ENCODE measurements at regions not wholly inside any gene's neighbourhood (a gene's known extent, or its start where the extent isn't known, plus 50 kb on each side); places are given as distances from the start of the nearest gene placed in this dataset.
A peak's percentile ranks its signal among the peaks of the same experiment; 100 is the strongest.

- Histone ChIP-seq H4K91ac (ENCODE audit: insufficient read depth, low read depth, low read length) (no peak overlapping the region), H3K23ac (ENCODE audit: low read depth, low read length) (no peak overlapping the region), H3K14ac (replicated peaks; ENCODE audit: low read depth, low read length) (no peak overlapping the region), H2BK15ac (ENCODE audit: low read depth, low read length) (no peak overlapping the region), H4K20me1 (ENCODE audit: insufficient read depth, low read length) (no peaks in the 10 kb centered on the region), H3K79me1 (ENCODE audit: low read depth in 1 of 2, low read length in 2 of 2) (no peaks in the 10 kb centered on the region), H3K4ac (ENCODE audit: low read depth, low read length) (no peak overlapping the region), H3K56ac (ENCODE audit: extremely low read depth, insufficient read depth, low read length) (no peak overlapping the region), H3K9me3 (ENCODE audit: control insufficient read depth, insufficient read depth, low read length) (peaks cover 11% of the 10 kb centered on the region), H3K18ac (ENCODE audit: low read depth, low read length) (no peak overlapping the region), H4K5ac (ENCODE audit: low read depth, low read length) (no peak overlapping the region), H2AFZ (replicated peaks; ENCODE audit: low read length, poor library complexity) (peak overlapping the region; percentile 43), H3K27ac (ENCODE audit: insufficient read depth, low read length) (no peak overlapping the region), H2BK120ac (ENCODE audit: low read depth, low read length) (no peak overlapping the region), H2AK9ac (replicated peaks; ENCODE audit: low read depth, low read length, poor library complexity) (no peak overlapping the region), H3K4me2 (ENCODE audit: low read depth, low read length) (no peak overlapping the region), H4K8ac (ENCODE audit: low read depth in 2 of 2, low read length in 2 of 2) (no peak overlapping the region), H2AK5ac (ENCODE audit: low read depth, low read length) (no peak overlapping the region), H3K9ac (ENCODE audit: low read depth, low read length) (no peak overlapping the region), H2BK20ac (ENCODE audit: low read depth, low read length) (no peak overlapping the region), H3K4me3 (ENCODE audit: insufficient read depth, low read depth, low read length) (no peak overlapping the region), H3K9me1 (ENCODE audit: insufficient read depth, low read length) (no peaks in the 10 kb centered on the region), H3K27me3 (ENCODE audit: control insufficient read depth, insufficient read depth, low read length) (no peaks in the 10 kb centered on the region), H3K4me1 (ENCODE audit: control insufficient read depth, insufficient read depth, low read length) (no peaks in the 10 kb centered on the region), H2BK5ac (ENCODE audit: low read depth, low read length, poor library complexity, severe bottlenecking) (no peak overlapping the region), H3K36me3 (ENCODE audit: control insufficient read depth, insufficient read depth, low read length) (no peaks in the 10 kb centered on the region)
- BruUV-seq (replicated peaks): no TSS peak
- ChIA-PET POLR2A (ENCODE audit: unreplicated experiment) (no interaction called here), CTCF (no interaction called here)
- dilution Hi-C loops (cut with HindIII; ENCODE audit: low sequenced_read_pairs, unreplicated experiment) (no loop called here), in situ Hi-C loops (cut with MboI; ENCODE audit: low sequenced_read_pairs) (no loop called here), intact Hi-C loops (cut with micrococcal nuclease) (no loop called here)
- TF ChIP-seq, protein P1, sequence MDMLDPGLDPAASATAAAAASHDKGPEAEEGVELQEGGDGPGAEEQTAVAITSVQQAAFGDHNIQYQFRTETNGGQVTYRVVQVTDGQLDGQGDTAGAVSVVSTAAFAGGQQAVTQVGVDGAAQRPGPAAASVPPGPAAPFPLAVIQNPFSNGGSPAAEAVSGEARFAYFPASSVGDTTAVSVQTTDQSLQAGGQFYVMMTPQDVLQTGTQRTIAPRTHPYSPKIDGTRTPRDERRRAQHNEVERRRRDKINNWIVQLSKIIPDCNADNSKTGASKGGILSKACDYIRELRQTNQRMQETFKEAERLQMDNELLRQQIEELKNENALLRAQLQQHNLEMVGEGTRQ (IDR thresholded peaks at IDR 0.05; ENCODE audit: low read depth, low read length): no peak
- no peak for TF ChIP-seq POLR2A (IDR thresholded peaks at IDR 0.05; ENCODE audit: low read depth, low read length)
- TF ChIP-seq RAD21 (IDR thresholded peaks at IDR 0.05; ENCODE audit: low read length): no peak
- TF ChIP-seq RCOR1 (IDR thresholded peaks at IDR 0.05; ENCODE audit: insufficient replicate concordance, low read length): no peak
- TF ChIP-seq NFE2L2 (IDR thresholded peaks at IDR 0.05; ENCODE audit: low read depth, low read length): no peak
- TF ChIP-seq ELK1 (IDR thresholded peaks at IDR 0.05; ENCODE audit: borderline replicate concordance, low read depth, low read length): no peak
- no peak for TF ChIP-seq RFX5 (IDR thresholded peaks at IDR 0.05; ENCODE audit: low read depth, low read length)
- no peak for TF ChIP-seq FOS (IDR thresholded peaks at IDR 0.05; ENCODE audit: low read depth, low read length)
- TF ChIP-seq BHLHE40 (IDR thresholded peaks at IDR 0.05; ENCODE audit: low read depth, low read length): no peak
- no peak for TF ChIP-seq CHD1 (IDR thresholded peaks at IDR 0.05; ENCODE audit: low read depth, low read length)
- no peak for TF ChIP-seq CEBPB (IDR thresholded peaks at IDR 0.05; ENCODE audit: low read depth, low read length)
- no peak for TF ChIP-seq MAZ (IDR thresholded peaks at IDR 0.05; ENCODE audit: borderline replicate concordance, low read depth, low read length)
- TF ChIP-seq MAFK (IDR thresholded peaks at IDR 0.05; ENCODE audit: low read depth, low read length): no peak
- TF ChIP-seq SMC3 (IDR thresholded peaks at IDR 0.05; ENCODE audit: low read depth, low read length): no peak
- TF ChIP-seq CTCF (conservative IDR thresholded peaks at IDR 0.05; ENCODE audit: low read depth, low read length): no peak
- ATAC-seq (ENCODE audit: low read depth) (no peak), DNase-seq (no peak)
- WGBS, 2 experiments (ENCODE audit: extremely low coverage in 2 of 2, insufficient read length in 1 of 2): 39% methylated on average over 3 of the region's 5 CpGs; no CpG with 5 or more reads in 1 of the 2 experiments
These were observed 731.7 kb upstream of the MIR17HG start for GRCh38 chr13:90615767-90616166.

All from IMR-90 (cell line).